ENCODE measurements at regions not wholly inside any gene's neighbourhood (a gene's known extent, or its start where the extent isn't known, plus 50 kb on each side); places are given as distances from the start of the nearest gene placed in this dataset.

GRCh38 chr2:136448986-136449780 lies 316.2 kb upstream of the THSD7B start:
- no peak for DNase-seq

- DNase-seq = peak; percentile 72 to 87 (median 72)
Measured at GRCh38 chr2:136448432-136448831, 316.9 kb upstream of the THSD7B start.

- DNase-seq = peak in 2 of 3 experiments; percentile 31 to 59
Measured at GRCh38 chr2:136444323-136444722, 321.0 kb upstream of the THSD7B start.

GRCh38 chr2:136443661-136444060 lies 321.7 kb upstream of the THSD7B start:
- peak in 1 of 3 experiments; percentile 59 for DNase-seq

GRCh38 chr2:136441979-136442714 lies 323.2 kb upstream of the THSD7B start:
- peak in 1 of 3 experiments; percentile 9 for DNase-seq

- DNase-seq = peak in 1 of 3 experiments; percentile 19
Measured at GRCh38 chr2:136439064-136439676, 321.2 kb upstream of the CXCR4 start.

- no peak for DNase-seq
Measured at GRCh38 chr2:136437461-136437860, 319.5 kb upstream of the CXCR4 start.

GRCh38 chr2:136436936-136437335 lies 319.0 kb upstream of the CXCR4 start:
- DNase-seq = peak in 1 of 3 experiments; percentile 50

GRCh38 chr2:136434251-136434715 lies 316.3 kb upstream of the CXCR4 start:
- no peak for DNase-seq

GRCh38 chr2:136433261-136433660 lies 315.3 kb upstream of the CXCR4 start:
- no peak for DNase-seq

- DNase-seq = no peak
Measured at GRCh38 chr2:136424112-136424511, 306.2 kb upstream of the CXCR4 start.

GRCh38 chr2:136423516-136423996 lies 305.6 kb upstream of the CXCR4 start:
- DNase-seq = peak; percentile 73 to 89 (median 80)

- no peak for DNase-seq
Measured at GRCh38 chr2:136422512-136422911, 304.6 kb upstream of the CXCR4 start.

- no peak for DNase-seq
Measured at GRCh38 chr2:136420346-136420745, 302.4 kb upstream of the CXCR4 start.

GRCh38 chr2:136411946-136412345 lies 294.0 kb upstream of the CXCR4 start:
- DNase-seq = no peak

- no peak for DNase-seq
Measured at GRCh38 chr2:136410673-136411072, 292.7 kb upstream of the CXCR4 start.

GRCh38 chr2:136408795-136409194 lies 290.8 kb upstream of the CXCR4 start:
- no peak for DNase-seq

- DNase-seq = no peak
Measured at GRCh38 chr2:136407952-136408318, 290.0 kb upstream of the CXCR4 start.

- peak; percentile 43 to 82 (median 59) for DNase-seq
Measured at GRCh38 chr2:136407117-136407951, 289.4 kb upstream of the CXCR4 start.

- DNase-seq = no peak
Measured at GRCh38 chr2:136404925-136405324, 287.0 kb upstream of the CXCR4 start.

- DNase-seq = no peak
Measured at GRCh38 chr2:136404176-136404575, 286.2 kb upstream of the CXCR4 start.

GRCh38 chr2:136402281-136402680 lies 284.3 kb upstream of the CXCR4 start:
- DNase-seq = no peak

Measured in NCI-H1417 (cell line).